ENCODE measurements at regions not wholly inside any gene's neighbourhood (a gene's known extent, or its start where the extent isn't known, plus 50 kb on each side); places are given as distances from the start of the nearest gene placed in this dataset.
"Not testable (repeated sequence)": the region's sequence is repeated elsewhere in the genome, so short reads cannot be mapped to it uniquely, and the experiment has no call there.

DNA sequence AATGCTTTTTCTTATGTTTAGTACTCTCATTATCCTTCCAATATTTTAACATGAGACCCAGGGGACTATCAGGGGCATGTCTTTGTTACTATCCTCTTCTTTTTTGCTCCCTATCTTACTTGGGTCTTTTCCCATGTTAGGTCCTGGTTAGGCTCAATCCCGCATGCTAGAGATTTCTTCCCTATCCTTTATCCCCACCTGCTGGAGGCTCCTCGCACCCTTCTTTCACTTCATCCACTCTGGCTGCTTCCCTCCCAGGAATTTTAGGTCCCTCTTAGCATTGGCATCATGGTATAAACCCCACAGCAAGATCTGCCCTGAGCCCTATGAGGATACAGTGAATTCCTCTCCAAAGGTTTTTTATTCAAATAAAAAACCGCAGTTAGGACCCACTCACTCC, 567.3 kb downstream of the ANKRD30B start:
- DNase-seq = not testable (repeated sequence)

DNA sequence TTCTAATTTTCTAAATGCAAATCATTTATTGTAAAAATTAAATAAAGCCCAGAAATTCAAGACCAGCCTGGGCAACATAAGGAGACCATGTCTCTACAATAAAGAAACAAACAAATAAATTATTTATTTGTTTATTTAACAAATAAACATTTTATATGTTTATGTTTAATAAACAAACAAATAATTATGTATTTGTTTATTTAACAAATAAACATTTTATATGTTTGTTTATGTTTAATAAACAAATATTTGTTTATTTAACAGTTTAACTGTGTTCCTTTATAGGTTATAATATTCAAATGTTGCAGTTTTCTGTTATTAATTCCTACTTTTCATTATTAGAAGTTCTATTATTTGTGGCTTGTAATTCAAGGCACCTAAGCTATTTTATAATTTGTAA, 570.7 kb downstream of the ANKRD30B start:
- not testable (repeated sequence) for DNase-seq

DNA sequence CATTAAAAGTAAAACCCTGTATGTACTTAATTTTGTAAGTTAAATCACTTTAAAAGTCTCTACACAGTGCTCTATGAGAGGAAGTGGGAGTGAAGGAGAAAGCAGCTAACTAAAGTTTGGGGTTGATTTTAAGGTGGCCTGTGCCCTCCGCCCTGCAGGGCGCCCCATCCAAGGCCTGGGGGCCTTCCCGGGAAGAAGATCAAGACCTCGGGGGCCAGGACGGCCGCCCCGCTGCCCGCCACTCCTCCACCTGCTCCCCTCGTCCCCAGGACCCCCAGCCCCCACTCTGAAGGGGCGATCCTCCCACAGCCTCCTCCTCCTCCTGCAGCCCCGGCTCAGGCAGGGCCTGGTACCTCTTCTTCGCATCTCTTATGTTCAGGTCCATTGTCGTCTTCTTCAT, 581.7 kb downstream of the ANKRD30B start:
- not testable (repeated sequence) for DNase-seq

DNA sequence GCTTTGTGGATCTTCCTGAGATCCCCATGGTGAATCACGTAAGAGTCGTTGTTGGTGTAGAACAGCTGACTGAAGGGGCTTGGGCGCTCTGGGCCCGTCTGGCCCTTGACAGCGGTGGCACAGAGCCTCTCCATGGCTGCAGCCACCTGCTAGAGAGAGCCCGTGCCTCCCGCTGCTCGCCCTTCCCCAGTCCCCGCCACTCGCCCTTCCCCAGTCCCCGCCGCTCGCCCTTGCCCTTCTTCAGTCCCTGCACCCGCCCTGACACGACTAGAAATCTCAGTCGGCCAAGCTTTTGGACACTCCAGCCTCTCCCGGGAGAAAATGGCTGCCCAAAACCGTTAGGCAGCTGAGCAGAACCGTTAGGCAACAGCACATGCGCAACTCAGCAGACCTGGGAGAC, 582.2 kb downstream of the ANKRD30B start:
- DNase-seq = not testable (repeated sequence)

DNA sequence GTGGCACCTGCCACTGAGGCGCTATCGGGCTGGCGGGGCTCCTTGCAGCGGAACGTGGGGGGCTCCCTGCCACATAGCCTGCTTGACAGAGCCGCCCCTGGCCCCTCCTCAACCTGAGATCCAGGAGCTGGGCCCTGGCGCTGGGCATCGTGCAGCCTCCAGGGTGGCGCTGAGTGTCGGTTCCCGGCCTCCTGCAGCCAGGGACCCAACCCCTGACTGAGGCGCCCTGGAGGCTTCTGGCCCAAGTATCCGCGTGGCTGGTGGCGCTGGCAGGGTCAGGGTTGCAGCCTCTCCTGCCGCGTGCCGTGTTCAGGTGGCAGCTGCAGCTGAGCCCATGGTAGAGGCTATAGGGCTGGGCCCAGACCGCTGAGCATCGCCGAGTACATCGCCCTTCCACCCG, 582.6 kb downstream of the ANKRD30B start:
- DNase-seq = not testable (repeated sequence)

DNA sequence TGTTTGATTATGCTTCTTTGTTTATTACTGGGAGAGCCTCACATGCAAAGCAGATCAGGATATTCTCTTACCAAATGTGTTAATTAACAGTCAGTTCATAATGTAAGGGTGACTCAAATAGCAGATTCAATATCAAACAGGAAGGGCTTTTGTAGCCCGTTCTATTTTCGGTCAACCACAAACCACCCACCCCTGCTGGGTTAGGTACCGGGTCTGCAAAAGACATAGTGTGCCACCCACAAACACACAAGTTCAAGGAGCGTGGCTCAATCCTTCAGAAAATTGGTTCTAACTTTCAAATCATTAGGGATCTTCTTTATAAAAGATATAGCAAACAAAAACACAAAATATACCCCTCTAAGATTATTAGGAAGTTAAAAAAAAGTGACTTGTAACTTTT, 627.7 kb downstream of the ANKRD30B start:
- DNase-seq = not testable (repeated sequence)

DNA sequence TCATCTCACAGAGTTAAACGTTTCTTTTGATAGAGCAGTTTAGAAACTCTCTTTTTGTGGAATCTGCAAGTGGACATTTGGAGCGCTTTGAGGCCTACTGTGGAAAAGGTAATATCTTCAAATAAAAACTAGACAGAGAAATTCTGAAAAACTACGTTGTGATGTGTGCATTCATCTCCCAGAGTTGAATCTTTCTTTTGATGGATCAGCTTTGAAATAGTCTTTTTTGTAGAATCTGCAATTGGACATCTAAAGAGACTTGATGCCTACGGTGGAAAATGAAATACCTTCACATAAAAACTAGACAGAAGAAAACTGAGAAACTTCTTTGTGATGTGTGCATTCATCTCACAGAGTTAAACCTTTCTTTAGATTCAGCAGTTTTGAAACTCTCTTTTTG, 659.9 kb downstream of the ANKRD30B start:
- DNase-seq = peak; percentile 6
